Stimulated activated CD4-positive, alpha-beta T cell treated with anti-CD3 and anti-CD28 coated beads, Interleukin-12 subunit alpha, Interleukin-12 subunit beta, amount 100 ng/mL, for 4 hours (primary cell): ENCODE measurements at regions not wholly inside any gene's neighbourhood (a gene's known extent, or its start where the extent isn't known, plus 50 kb on each side); places are given as distances from the start of the nearest gene placed in this dataset.
"Not testable (repeated sequence)": the region's sequence is repeated elsewhere in the genome, so short reads cannot be mapped to it uniquely, and the experiment has no call there.

ENCODE experiments used
- DNase-seq: peaks from one replicate; pipeline ENCODE4 v3.0.0-alpha.2; 2020

DNA sequence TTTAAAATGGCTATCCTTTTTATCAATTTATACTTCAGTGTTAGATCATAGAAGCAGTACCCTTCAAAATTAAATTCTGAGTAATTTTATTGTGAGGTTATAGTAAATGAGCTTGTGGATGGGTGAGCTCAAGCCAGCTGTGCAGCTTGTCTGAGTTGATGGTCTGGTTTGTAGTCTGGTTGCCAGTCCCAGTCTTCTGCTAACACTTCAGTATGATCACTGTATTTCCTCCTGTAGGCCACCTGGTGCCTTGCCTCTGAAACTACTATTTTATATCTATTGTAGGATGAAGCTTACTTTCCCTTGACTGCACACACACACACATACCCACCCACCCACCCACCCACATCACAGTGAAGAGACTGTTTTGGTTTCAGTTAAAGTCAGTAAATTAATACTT, 496.4 kb downstream of the PCNX1 start:
- DNase-seq = no peak

DNA sequence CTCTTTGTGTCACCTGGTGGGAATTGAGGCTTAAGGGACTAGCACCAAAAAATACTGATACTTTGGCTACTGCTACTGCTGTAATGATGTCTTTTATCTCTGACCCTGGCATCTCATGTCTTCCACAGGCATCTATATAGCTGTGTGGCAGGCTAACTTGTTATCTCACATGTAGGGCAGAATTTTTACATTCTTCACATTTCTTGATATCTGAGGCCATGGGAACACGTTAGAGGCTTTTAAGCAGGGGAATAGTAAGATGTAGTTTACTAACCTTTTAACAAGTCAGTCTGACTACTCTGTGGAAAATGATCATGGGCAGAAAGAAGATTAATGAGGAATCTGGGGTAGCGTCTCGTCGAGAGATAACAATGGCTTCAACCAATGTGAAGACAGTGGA, 498.4 kb downstream of the PCNX1 start:
- no peak for DNase-seq

DNA sequence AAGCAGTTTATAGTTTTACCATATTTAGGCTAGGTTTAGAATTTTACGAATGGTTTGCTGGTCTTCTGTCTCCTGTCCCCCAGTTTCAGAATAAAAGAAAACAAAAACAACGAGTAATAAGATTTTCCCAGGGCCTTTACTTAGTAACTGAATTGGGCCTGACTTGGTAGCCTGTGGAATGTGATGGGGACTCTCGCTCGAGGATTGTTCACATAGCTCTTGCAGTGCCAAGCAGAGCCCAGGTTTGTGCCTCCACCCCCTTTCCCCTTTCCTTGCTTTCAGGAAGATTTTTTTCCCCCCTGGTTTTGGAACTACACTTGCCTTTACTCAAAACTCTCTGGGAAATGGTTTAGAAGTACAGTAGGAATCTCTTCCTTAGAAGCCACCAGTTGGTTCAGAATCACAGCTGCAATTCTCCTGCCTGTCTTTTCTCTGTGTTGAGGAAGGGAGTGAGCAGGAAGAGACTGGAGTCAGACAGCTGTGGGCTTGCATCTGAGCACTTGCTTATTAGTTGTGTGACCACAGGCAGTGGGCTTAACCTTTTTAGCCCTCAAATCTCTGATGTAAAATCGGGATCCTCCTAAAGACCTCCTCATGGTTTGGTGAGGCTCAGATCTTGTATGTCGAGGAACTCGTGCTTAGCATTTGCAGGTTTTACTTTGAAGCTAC, 501.2 kb downstream of the PCNX1 start:
- DNase-seq = no peak

DNA sequence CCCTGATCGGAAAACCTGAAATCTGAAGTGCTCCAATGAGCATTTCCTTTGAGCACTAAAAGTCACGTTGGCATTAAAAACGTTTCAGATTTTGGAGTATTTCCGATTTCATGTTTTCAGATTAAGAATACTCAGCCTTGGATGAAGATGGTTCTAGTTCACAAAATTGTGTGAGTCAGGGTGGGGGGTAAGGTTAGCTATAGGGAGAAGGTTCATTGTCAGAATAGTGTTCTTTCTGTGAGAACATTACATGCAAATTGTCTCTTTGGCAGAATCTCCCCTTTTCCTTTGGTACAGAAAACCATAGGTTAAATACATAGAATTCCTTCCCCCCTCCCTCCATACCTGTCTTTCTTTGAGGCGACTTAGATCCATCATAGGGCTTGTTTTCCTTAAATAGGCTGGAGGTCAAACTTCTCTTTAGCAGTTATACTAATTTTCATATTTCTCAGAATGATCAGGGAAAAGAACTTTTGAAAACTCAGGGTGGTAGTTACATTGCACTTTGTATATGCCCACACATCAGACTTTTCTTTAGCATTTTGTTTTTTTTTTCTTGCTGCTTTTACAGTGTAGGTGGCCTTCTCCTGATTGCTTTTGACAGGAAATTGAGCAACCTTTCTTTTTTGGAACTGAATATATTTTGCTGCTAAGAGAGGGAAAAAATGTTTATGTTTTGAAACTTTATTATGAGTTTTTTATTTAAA, 503.5 kb downstream of the PCNX1 start:
- no peak for DNase-seq

DNA sequence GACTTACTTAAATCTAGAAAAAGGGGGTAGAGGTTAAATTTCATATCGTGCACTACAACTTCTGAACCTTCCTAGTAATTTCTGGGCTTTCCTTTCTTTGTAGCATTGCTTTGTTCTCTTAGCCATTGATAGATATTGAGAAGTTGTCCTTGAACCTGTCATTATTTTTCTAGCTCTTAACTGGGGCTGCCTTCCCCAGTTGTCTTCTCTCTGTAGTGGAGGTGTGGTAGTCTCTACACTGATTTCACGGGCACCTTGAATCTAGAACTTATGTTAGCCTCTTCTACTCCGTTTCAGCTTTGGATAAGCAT, 504.0 kb downstream of the PCNX1 start:
- DNase-seq = no peak

DNA sequence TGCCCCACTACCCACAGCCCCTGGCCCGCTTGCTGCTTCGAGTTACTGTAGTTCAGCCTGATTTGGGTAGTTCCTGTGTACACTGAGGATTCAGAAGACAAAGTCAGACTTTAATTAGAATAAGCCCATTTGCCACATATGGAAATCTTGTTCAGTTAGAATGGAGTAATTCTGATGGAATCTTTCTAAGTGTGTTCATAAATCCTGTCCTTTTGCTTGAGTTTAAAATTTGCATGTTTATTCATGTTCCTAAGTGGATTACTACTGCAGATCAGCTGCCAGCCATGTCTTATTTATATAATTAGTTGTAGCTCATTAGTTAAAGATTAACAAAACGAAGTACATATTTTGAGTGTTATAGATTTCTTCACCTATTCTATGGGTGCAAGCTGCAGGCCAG, 504.5 kb downstream of the PCNX1 start:
- DNase-seq = no peak

DNA sequence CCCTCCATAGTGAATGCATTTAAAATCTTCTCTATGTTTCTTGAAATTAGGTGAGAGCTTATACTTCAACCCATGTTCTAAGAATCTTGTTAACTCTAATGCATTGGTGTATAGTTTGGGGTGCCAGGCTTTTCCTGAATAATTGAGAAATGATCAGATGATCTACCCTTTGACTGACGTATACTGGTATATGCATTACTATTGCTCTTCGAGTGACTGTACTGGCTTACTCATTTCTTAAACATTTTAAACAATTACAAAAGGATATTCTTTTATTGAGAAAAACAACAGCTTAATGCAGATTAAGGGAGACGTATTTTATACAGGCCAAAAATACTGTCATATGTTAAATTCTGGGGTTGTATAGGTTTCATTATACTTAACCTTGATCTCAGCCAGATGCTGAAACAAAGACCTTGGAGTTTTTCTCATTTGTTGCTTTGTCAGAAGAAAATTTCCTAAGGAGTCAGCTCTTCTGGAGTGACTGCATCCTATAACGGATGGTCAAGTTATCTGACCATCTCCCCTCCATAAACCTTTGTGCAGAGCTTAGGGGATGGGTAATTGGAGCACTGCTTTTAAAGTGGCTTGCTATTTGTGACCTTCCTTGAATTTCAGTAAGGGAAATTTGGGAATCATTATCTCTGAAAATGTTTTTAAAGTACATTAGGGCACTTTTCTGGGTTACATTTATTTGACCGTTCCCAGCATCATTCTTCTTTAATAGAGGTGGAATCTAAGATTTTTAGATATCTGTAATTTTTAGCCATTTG, 507.6 kb downstream of the PCNX1 start:
- DNase-seq = no peak

DNA sequence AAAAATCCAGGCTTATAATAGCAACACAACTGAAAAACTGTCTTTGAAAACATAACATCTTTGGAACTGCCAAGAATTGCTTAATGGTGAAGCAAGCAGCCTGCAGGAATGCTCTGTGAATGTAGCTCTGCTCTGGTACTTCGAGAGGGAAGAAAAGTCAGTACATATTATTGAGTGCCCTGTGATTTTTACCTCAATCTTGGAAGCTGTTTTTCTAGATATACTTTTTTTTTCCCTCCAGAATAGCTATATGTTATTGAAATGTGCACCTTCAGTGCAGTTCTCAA, 508.1 kb downstream of the PCNX1 start:
- no peak for DNase-seq

DNA sequence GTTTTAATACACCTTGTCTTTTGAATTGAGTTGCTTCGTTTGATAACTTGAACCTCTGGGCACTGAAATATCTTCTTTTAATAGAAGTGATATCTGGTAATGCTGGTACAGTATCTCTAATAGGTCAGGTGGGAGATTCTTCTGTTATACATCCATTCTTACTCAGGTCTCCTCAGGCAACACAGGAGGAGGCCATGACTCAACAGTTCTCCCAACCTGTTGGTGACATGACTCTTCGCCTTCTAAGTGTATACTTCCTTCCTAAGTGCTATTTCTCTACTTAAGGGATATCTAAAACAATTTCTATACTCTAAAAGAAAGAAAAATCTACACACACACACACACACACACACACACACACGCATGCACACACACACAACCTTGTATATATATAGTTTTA, 509.1 kb downstream of the PCNX1 start:
- DNase-seq = no peak

DNA sequence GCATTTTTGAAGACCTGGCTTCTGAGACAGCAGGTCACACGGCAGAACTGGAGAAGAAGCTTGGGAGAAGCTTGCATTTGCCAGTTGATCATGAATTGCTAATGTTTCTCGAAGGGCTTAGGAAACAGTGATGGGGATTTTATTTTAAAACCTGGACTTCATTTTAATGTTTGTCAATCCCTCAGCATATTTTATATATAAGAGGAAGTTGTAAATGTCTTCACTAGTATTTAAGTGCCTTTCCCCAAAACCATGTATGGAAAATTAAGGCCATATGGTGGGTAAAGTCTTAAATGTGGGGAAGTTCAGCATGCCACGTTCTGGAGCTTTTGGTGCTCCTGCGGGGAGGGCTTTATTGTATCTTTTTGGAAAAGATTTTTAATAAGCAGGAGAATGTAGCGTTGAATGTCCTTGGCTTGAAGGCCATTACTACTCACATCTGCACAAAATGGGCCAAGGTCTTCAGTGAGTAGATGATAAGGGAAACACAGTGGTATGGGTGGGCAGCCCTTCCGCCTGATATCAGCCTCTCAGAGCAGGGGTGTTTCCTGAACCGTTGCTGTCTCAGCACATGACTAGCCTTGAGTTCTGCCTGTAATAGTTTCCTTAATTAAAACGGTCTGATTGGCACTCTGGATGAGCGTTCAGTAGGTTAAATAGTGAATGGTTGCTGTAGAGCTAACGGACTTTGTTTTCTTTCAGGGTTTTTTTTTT, 511.4 kb downstream of the PCNX1 start:
- no peak for DNase-seq

DNA sequence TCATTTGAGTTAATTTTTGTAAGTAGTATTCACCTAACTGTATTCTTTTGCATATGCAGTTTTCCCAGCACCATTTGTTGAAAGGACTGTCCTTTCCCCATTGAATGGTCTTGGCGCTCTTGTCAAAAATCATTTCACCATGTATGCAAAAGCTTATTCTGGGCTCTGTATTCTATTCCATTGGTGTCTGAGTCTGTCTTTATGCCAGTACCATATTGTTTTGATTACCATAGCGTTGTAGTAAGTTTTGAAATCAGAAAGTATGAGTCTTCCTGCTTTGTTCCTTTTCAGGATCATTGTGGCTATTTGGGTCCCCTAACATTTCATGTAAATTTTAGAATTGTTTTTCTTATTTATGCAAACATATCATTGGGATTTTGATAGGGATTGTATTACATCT, 508.7 kb upstream of the RGS6 start:
- DNase-seq = no peak

DNA sequence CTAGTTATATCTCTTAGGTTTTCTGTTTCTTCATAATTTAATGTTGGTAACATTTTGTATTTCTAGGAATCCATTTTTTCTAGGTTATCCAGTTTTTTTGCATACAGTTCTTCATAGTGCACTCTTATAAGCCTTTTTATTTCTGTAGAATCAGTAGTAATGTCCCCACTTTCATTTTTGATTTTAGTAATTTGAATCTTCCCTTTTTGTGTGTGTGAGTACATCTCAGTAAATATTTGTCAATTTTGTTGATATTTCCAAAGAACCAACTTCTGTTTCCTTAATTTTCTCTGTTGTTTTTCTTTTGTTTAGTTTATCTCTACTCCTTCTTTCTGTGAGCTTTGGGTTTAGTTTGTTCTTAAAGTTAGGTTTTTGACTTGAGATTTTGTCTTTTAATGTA, 507.3 kb upstream of the RGS6 start:
- DNase-seq = no peak

DNA sequence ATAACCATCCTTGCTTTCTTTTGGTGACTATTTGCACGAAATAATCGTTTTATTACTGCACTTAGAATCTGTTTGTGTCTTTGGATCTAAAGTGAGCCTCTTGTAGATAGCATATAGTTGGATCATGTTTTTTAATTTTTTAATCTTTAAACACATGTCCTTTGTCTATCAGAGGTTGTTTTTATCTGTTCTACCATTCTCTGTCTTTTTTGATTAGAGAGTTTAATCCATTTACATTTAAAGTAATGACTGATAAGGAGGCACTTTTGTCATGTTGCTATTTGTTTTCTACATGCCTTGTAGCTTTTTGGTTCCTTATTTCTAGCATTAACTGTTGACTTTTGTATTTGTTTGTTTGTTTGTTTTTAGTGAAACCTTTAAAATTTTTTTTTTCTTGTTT, 506.2 kb upstream of the RGS6 start:
- DNase-seq = no peak

DNA sequence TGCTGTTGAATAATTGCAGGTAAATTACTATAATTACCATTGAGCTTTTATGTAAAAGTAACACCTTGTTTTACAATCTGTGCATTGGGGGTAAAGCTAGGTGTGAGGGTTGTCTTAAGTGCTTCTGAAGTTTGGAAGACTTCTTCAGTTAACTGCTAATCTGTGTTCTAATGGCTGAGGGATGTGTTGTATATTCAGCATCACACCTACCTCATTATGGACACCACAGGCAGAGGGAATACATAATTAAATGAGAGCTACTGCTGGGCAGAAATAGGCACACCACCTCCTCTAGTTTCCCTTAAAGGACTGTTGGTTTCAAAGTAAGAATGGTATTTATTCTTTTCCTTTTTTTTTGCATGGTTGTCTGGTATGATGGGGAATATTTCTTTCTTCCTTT, 502.3 kb upstream of the RGS6 start:
- no peak for DNase-seq

DNA sequence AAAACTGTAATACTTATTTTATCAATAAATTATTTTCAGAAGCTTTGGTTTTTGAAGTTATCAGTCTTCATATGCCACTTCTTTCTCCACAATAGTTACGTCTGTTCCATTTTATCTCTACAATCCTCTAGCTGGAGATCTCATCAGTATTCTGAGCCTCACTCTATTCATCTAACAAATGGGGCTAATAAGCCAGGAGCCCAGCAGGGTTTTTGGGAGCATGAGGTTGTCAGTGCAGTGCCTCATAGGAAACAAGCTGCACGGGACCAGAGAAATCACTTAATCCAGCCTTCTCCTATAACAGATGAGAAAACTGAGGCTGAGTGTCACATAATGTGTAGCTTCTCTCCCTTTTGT, 501.9 kb upstream of the RGS6 start:
- no peak for DNase-seq

DNA sequence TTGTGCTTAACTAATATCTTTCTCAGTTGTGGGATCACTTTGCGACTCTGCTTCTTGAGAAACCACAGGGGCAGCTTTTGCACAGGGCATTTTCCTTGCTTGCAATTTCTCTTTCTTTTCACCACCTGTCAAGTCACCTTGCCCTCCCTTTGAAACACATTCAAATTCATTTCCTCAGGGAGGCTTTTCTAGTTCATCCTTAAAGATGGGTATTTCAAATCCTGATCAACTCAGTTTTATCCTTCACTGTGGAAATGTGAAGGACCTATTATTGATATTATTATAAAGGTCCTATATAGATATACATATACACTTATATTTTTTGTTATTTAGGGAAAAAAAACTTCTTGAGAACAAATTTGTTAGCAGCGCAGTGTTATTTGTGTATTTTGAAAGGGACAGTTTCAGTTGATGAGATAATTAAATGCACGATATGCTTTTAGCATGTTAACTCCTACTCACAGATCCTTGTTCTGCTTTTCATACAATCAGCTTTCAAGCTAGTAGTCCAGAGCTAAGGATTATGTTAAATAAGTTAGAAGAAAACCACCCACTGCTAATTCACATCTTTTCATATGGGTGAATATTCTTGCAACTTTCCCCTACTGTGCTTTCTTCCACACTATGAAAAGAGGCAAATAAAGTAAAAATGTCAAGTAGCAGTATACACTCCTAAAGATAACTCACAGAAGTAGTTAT, 501.4 kb upstream of the RGS6 start:
- DNase-seq = no peak

DNA sequence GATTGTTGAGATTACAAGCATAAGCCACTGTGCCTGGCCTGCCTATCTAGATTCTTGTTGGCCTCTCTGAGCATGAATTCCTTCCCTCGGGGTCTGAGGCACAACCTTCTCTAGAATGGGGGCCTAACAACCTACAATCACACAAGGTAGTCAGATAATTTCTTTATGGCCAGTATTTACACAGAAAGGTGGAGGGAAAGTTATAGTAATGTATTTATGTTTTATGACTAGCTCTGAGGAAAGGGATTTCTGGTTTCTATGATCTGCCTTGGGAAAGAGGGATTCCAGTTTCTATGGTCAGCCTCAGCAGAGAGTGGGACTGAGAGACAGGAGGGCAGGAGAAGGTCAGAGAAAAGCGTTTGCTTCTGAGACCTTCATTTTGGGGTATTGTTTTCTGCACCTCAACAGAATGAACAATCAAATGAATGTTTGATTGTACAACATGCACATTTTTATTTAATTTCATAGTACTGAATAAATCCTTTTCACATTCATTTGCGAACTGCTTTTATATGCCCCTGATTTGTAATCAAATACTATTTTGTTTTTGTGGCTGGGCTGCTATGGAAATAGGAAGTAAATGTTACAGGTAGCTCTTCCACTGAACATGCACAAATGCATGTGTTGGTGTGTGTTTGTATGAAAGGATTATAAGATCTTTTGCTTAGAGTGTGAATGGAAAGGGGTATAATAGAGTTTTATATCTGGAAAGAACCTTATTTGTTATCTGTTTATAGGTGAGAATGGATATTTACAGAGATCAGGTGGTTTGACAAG, 499.7 kb upstream of the RGS6 start:
- DNase-seq = no peak

DNA sequence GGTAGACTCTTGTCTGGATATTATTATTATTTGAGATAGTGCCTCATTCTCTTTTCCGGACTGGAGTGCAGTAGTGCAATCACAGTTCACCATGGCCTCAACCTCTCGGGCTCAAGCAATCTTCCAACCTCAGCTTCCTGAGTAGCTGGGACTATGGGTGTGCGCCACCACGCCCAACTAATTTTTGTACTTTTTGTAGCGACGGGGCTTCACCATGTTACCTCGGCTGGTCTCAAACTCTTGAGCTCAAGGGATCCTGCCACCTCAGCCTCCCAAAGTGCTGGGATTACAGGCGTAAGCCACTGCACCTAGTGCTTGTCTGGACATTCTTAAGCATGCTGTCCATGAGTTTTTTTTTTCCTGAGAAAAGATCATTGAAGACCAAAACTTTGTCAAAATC, 498.9 kb upstream of the RGS6 start:
- DNase-seq = no peak

DNA sequence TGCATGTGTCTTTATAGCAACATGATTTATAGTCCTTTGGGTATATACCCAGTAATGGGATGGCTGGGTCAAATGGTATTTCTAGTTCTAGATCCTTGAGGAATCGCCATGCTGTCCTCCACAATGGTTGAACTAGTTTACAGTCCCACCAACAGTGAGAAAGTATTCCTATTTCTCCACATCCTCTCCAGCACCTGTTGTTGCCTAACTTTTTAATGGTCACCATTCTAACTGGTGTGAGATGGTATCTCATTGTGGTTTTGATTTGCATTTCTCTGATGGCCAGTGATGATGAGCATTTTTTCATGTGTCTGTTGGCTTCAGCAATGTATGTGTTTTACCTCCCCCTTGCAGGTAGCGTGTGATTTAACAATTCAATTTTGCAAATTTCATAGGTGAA, 496.6 kb upstream of the RGS6 start:
- DNase-seq = not testable (repeated sequence)

DNA sequence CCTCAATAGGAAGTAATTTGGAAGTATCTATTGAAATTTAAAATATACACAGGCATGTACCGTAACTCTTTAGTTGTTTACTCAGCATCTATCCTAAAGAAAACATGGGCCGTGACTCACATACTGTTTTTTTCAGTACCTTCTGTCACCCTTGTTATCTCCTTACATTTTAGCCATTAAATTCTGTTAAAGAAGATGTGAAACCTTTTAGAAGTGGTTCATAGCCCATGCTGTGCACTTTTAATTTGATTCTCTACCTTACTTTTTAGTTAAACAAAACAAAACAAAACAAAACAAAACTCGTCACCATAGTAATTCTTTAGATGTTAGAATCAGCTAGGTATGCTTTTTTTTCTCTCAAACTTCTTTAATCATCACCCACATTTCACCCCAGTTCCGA, 494.4 kb upstream of the RGS6 start:
- no peak for DNase-seq

DNA sequence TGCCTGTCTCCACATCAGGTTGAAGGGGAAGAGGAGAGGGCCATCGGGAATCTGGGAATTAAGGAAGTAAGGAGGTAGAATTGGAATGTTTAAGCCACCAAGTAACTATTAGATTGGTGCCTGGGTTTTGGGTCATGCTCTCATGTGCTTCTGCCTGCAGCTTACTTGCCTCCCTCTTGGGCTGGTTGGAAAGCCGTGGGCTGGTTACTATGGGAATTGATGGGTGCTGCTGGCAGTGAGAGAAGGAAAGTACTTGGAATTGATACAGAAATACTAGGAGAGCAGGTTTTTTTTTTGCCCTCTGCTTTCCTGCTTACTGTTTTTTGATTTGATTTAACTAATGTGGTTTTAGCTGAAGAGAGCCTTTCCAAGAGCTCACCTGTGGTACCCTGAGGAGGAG, 493.5 kb upstream of the RGS6 start:
- no peak for DNase-seq

DNA sequence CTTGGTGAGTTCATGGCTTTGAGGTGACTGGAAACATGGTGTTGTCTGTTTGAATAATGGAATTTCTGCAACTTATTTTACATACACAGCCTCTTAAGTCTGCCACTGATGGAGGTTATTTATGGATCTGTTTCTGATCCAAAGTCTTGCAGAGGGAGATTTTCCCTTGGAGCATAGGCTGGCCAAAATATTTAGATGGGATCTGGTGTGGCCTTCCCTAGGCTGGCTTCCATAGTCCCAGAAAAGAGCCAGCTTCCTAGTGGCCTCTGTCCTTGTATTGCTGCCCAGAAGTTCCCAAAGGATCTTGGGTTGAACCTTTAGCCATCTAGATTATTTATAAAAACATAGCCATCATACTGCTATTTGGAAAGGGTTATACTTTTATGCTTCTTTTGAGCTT, 491.1 kb upstream of the RGS6 start:
- DNase-seq = no peak
